GM12878 (cell line): ENCODE measurements at regions not wholly inside any gene's neighbourhood (a gene's known extent, or its start where the extent isn't known, plus 50 kb on each side); places are given as distances from the start of the nearest gene placed in this dataset.

Experiments
- ATAC-seq: fragments of 200-7000 bp; cut with Tn5 transposase; 3 replicates; pipeline ENCODE4 v1.9.1; 2020; ENCODE audit warnings: mild to moderate bottlenecking, moderate library complexity
- BruUV-seq: library from RNA; stranded (reverse); fragments of 400-500 nt; replicated peaks from 2 replicates; lab custom pipeline; 2021; lab: Mats Ljungman, UMichigan
- CTCF ChIA-PET: fragments of 300-600 bp; sonication (Branson Sonifier 250); formaldehyde crosslinking; extraction: SDS; loops from one replicate; lab custom pipeline; 2021; ENCODE audit warnings: inconsistent platforms; lab: Yijun Ruan, JAX
- POLR2A ChIA-PET: fragments of 350-600 bp; formaldehyde crosslinking; extraction: SDS; loops from one replicate; lab custom pipeline; 2021; ENCODE audit warnings: inconsistent platforms; lab: Charles Lee
- RAD21 ChIA-PET: fragments of 300-600 bp; sonication (Branson Sonifier 250); formaldehyde crosslinking; loops from one replicate; lab custom pipeline; 2023; ENCODE audit warnings: antibody characterized with exemption; ENCODE audit not compliant: unreplicated experiment; lab: Charles Lee
- SMC1A ChIA-PET: fragments of 300-600 bp; sonication (Branson Sonifier 250); formaldehyde crosslinking; loops from one replicate; lab custom pipeline; 2023; ENCODE audit not compliant: unreplicated experiment, uncharacterized antibody; lab: Charles Lee
- DNase-seq: peaks from one replicate; pipeline ENCODE4 v3.0.0-alpha.2; 2011; ENCODE audit warnings: low read depth, low spot score
- FAIRE-seq: peaks from 3 replicates; lab custom pipeline; 2011; peaks lifted over from hg19 to GRCh38; lab: Jason Lieb, UNC
- H2AFZ ChIP-seq: 2 replicates; pipeline ENCODE4 v1.6.0; 2011; ENCODE audit warnings: low read depth, low read length, control low read depth; ENCODE audit not compliant: control insufficient read depth
- H3K27ac ChIP-seq: 2 replicates; pipeline ENCODE4 v1.5.1; 2011; ENCODE audit warnings: control low read depth; ENCODE audit not compliant: control insufficient read depth, insufficient read depth
- H3K27me3 ChIP-seq, 2 experiments: replicated peaks in 1 of 2; 2 replicates each; pipeline versions ENCODE4 v1.6.0 to v1.6.1; 2011; ENCODE audit warnings: low read length in 1 of 2; ENCODE audit not compliant: control insufficient read depth in 2 of 2, insufficient read depth in 2 of 2
- H3K36me3 ChIP-seq, 2 experiments: 2 replicates each; pipeline ENCODE4 v1.5.1; 2011; ENCODE audit warnings: low read length in 1 of 2; ENCODE audit not compliant: control insufficient read depth in 2 of 2, insufficient read depth in 2 of 2
- H3K4me1 ChIP-seq: 2 replicates; pipeline ENCODE4 v1.6.1; 2011; ENCODE audit warnings: mild to moderate bottlenecking, low read length, moderate library complexity, mixed read lengths; ENCODE audit not compliant: control insufficient read depth, insufficient read depth
- H3K4me2 ChIP-seq: 2 replicates; pipeline ENCODE4 v1.6.0; 2011; ENCODE audit warnings: control low read depth; ENCODE audit not compliant: control insufficient read depth, insufficient read depth
- H3K4me3 ChIP-seq: fragments of 200-600 bp; sonication (generic); 2 replicates; pipeline ENCODE4 v1.5.1; 2016
- H3K79me2 ChIP-seq: 2 replicates; pipeline ENCODE4 v1.6.0; 2011; ENCODE audit warnings: low read length; ENCODE audit not compliant: control insufficient read depth, insufficient read depth
- H3K9ac ChIP-seq: 2 replicates; pipeline ENCODE4 v1.8.0; 2011; ENCODE audit warnings: low read length, control low read depth, mixed read lengths; ENCODE audit not compliant: control insufficient read depth, insufficient read depth
- H3K9me3 ChIP-seq: replicated peaks from 3 replicates; pipeline ENCODE4 v1.5.1; 2011; ENCODE audit warnings: mild to moderate bottlenecking, low read length; ENCODE audit not compliant: control insufficient read depth, insufficient read depth
- H4K20me1 ChIP-seq: 2 replicates; pipeline ENCODE4 v1.6.0; 2011; ENCODE audit not compliant: control insufficient read depth, insufficient read depth
- EED ChIP-seq: sonication (generic); IDR thresholded peaks from 2 replicates; pipeline ENCODE4 v1.6.1; 2016; ENCODE audit warnings: antibody characterized with exemption, low read depth
- EGR1 ChIP-seq, 2 experiments: IDR thresholded peaks; 1 replicate in 1 of 2; 2 replicates in 1 of 2; pipeline ENCODE4 v1.6.1; 2011 to 2012; ENCODE audit warnings: low read depth in 2 of 2, low read length in 2 of 2, borderline replicate concordance in 1 of 2, mild to moderate bottlenecking in 1 of 2, moderate library complexity in 1 of 2
- ELK1 ChIP-seq: IDR thresholded peaks from 2 replicates; pipeline ENCODE4 v1.6.1; 2012; ENCODE audit warnings: low read depth, low read length, improper control_type of control experiment
- ETV6 ChIP-seq, 2 experiments: fragments of 450-650 bp in 1 of 2; IDR thresholded peaks in 1 of 2; conservative IDR thresholded peaks in 1 of 2; 2 replicates each; pipeline ENCODE4 v1.6.1; 2014; ENCODE audit warnings: antibody characterized with exemption in 1 of 2, borderline replicate concordance in 1 of 2, low read depth in 1 of 2, mild to moderate bottlenecking in 1 of 2, moderate library complexity in 1 of 2
- HCFC1 ChIP-seq: fragments of 150-350 bp; IDR thresholded peaks from 2 replicates; pipeline ENCODE4 v1.6.1; 2014; ENCODE audit warnings: low read length
- NFIC ChIP-seq: IDR thresholded peaks from 2 replicates; pipeline ENCODE4 v1.6.1; 2012; ENCODE audit warnings: low read depth, mild to moderate bottlenecking, inconsistent platforms, low read length, moderate library complexity
- NR2F1 ChIP-seq: fragments of 450-650 bp; conservative IDR thresholded peaks from 2 replicates; pipeline ENCODE4 v1.6.1; 2017; ENCODE audit warnings: mild to moderate bottlenecking
- RAD51 ChIP-seq: fragments of 450-650 bp; IDR thresholded peaks from 2 replicates; pipeline ENCODE4 v1.6.1; 2016; ENCODE audit warnings: moderate library complexity, mild to moderate bottlenecking, inconsistent platforms
- REST ChIP-seq: IDR thresholded peaks from 2 replicates; pipeline ENCODE4 v1.6.1; 2012; ENCODE audit warnings: mild to moderate bottlenecking, low read depth, low read length
- SIX5 ChIP-seq: IDR thresholded peaks from 2 replicates; pipeline ENCODE4 v1.6.1; 2011; ENCODE audit warnings: mild to moderate bottlenecking, low read depth, low read length, moderate library complexity; ENCODE audit not compliant: severe bottlenecking
- SMARCA5 ChIP-seq: fragments of 450-650 bp; IDR thresholded peaks from 2 replicates; pipeline ENCODE4 v1.6.1; 2017; ENCODE audit warnings: mild to moderate bottlenecking
- SP1 ChIP-seq: IDR thresholded peaks from one replicate; pipeline ENCODE4 v1.6.1; 2011; ENCODE audit warnings: low read depth, low read length
- YY1 ChIP-seq: IDR thresholded peaks from 2 replicates; pipeline ENCODE4 v1.6.1; 2011; ENCODE audit warnings: low read depth, mild to moderate bottlenecking, low read length
- ZBED1 ChIP-seq: IDR thresholded peaks from 2 replicates; pipeline ENCODE4 v1.6.1; 2016; ENCODE audit warnings: borderline replicate concordance
- ZNF217 ChIP-seq: fragments of 450-650 bp; IDR thresholded peaks from 2 replicates; pipeline ENCODE4 v1.6.1; 2017; ENCODE audit warnings: antibody characterized with exemption, mild to moderate bottlenecking
- ZNF622 ChIP-seq: fragments of 450-650 bp; IDR thresholded peaks from 2 replicates; pipeline ENCODE4 v1.6.1; 2017; ENCODE audit warnings: mild to moderate bottlenecking, inconsistent platforms
- WGBS: methylation state at CpG from one replicate; pipeline ENCODE4 v1.1.6; 2016; ENCODE audit warnings: low lambda C conversion rate; ENCODE audit not compliant: insufficient replicate concordance, insufficient coverage; ENCODE audit errors: missing lambda C conversion rate; 5-methylcytosine and 5-hydroxymethylcytosine counted together
- in situ Hi-C: fragments of 300-500 bp; cut with MboI; formaldehyde crosslinking; loops from 9 replicates; pipeline ENCODE4 v1.14.3; 2018; ENCODE audit warnings: mixed read lengths
- intact Hi-C: fragments of 100-400 bp; cut with micrococcal nuclease; formaldehyde crosslinking; loops from one replicate; pipeline ENCODE4 v1.14.2; 2022; ENCODE audit not compliant: unreplicated experiment

DNA sequence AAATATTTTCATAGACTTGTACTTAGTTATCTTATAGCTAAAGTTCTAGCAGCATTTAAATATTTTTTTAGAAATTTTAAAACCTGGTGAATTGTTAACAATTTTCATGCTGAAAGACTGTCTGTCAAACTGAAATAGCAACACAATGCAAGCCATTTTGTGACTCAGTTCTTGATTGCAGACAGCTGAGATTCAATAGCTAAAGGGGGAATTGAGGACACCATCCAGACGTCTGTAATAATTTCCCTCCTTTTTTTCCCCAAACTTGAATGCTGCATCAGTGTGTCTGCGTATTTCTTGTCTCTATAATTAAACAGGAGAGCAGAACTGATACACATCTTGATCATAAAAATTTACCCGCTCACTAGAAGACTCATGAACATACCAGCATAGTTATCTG, 468.3 kb downstream of the GBE1 start:
- ATAC-seq (no peak), DNase-seq (no peak), FAIRE-seq (no peak)
- H4K20me1 ChIP-seq: no peaks in the 10 kb centered on the region
- ChIA-PET RAD21 (no interaction called here), POLR2A (interaction anchor here (0.6 kb wide), 1 partner anchor 11 kb away, joined by 3 read pairs; no protein-coding TSS in a partner anchor), SMC1A (no interaction called here), CTCF (no interaction called here)
- no peaks in the 10 kb centered on the region for H3K79me2 ChIP-seq
- H3K9me3 ChIP-seq: no peaks in the 10 kb centered on the region
- no peak overlapping the region for H3K27ac ChIP-seq
- in situ Hi-C loops: no loop called here
- no peaks in the 10 kb centered on the region for H3K4me1 ChIP-seq
- no peak overlapping the region for H3K4me3 ChIP-seq
- H3K9ac ChIP-seq: no peak overlapping the region
- TF ChIP-seq EGR1 (IDR thresholded peaks at IDR 0.05; ENCODE audit: borderline replicate concordance in 1 of 2, low read depth in 2 of 2, low read length in 2 of 2): no peak
- TF ChIP-seq SIX5: no peak
- TF ChIP-seq ZNF622: no peak
- TF ChIP-seq ETV6 (conservative IDR thresholded peaks at IDR 0.05 in 1 of 2, IDR thresholded peaks at IDR 0.05 in 1 of 2; ENCODE audit: borderline replicate concordance in 1 of 2, low read depth in 1 of 2): no peak
- no peak for TF ChIP-seq ELK1
- TF ChIP-seq ZNF217: no peak
- no peak for TF ChIP-seq REST
- TF ChIP-seq YY1: no peak
- no peak for TF ChIP-seq SP1
- TF ChIP-seq NFIC: no peak
- no peak for TF ChIP-seq EED
- TF ChIP-seq HCFC1: no peak
- TF ChIP-seq SMARCA5: no peak
- TF ChIP-seq NR2F1: no peak
- TF ChIP-seq ZBED1: no peak
- no peak for TF ChIP-seq RAD51
- H3K4me2 ChIP-seq: no peak overlapping the region
- H3K36me3 ChIP-seq: no peaks in the 10 kb centered on the region
- WGBS: 2% methylated on average over 3 of the region's 3 CpGs
- no peaks in the 10 kb centered on the region; a peak in 1 of 4 replicates for H3K27me3 ChIP-seq
- no peak overlapping the region for H2AFZ ChIP-seq
- intact Hi-C loops: no loop called here
- no TSS peak for BruUV-seq
